ENCODE measurements at regions not wholly inside any gene's neighbourhood (a gene's known extent, or its start where the extent isn't known, plus 50 kb on each side); places are given as distances from the start of the nearest gene placed in this dataset.

- TF ChIP-seq EZH2phosphoT487 (IDR thresholded peaks at IDR 0.05; ENCODE audit: insufficient read depth, low read depth) (no peak), EZH2 (IDR thresholded peaks at IDR 0.05; ENCODE audit: insufficient read depth, poor library complexity, severe bottlenecking) (no peak)
These were observed 243.2 kb upstream of the F9 start for GRCh38 chrX:139287155-139287924.
